Ishikawa (cell line): ENCODE measurements at regions not wholly inside any gene's neighbourhood (a gene's known extent, or its start where the extent isn't known, plus 50 kb on each side); places are given as distances from the start of the nearest gene placed in this dataset.

ENCODE experiments used
- CEBPB ChIP-seq: IDR thresholded peaks from 2 replicates; pipeline ENCODE4 v1.6.1; 2012
- CREB1 ChIP-seq: IDR thresholded peaks from 2 replicates; pipeline ENCODE4 v1.6.1; 2012; ENCODE audit warnings: low read depth
- EGR1 ChIP-seq: IDR thresholded peaks from 2 replicates; pipeline ENCODE4 v1.6.1; 2012
- EP300 ChIP-seq: IDR thresholded peaks from 2 replicates; pipeline ENCODE4 v1.6.1; 2012; ENCODE audit warnings: borderline replicate concordance
- FOXM1 ChIP-seq: IDR thresholded peaks from 2 replicates; pipeline ENCODE4 v1.6.1; 2012; ENCODE audit warnings: low read depth, borderline replicate concordance
- MAX ChIP-seq: IDR thresholded peaks from 2 replicates; pipeline ENCODE4 v1.6.1; 2012
- RAD21 ChIP-seq: IDR thresholded peaks from 2 replicates; pipeline ENCODE4 v1.6.1; 2012; ENCODE audit warnings: low read depth
- REST ChIP-seq: IDR thresholded peaks from 2 replicates; pipeline ENCODE4 v1.6.1; 2012; ENCODE audit warnings: low read depth, mild to moderate bottlenecking
- TAF1 ChIP-seq: IDR thresholded peaks from 2 replicates; pipeline ENCODE4 v1.6.1; 2012; ENCODE audit warnings: low read depth, mild to moderate bottlenecking
- USF1 ChIP-seq: IDR thresholded peaks from 2 replicates; pipeline ENCODE4 v1.6.1; 2012

- no peak for TF ChIP-seq REST
- TF ChIP-seq USF1 = no peak
- TF ChIP-seq MAX = no peak
- TF ChIP-seq CEBPB = no peak
- TF ChIP-seq RAD21 = no peak
- no peak for TF ChIP-seq FOXM1
- no peak for TF ChIP-seq EP300
- no peak for TF ChIP-seq TAF1
- TF ChIP-seq CREB1 = no peak
- no peak for TF ChIP-seq EGR1
These were observed 386.7 kb upstream of the MEF2C start for GRCh38 chr5:89269721-89270120.
